GM18861 (cell line): ENCODE measurements at regions not wholly inside any gene's neighbourhood (a gene's known extent, or its start where the extent isn't known, plus 50 kb on each side); places are given as distances from the start of the nearest gene placed in this dataset.
"Not testable (repeated sequence)": the region's sequence is repeated elsewhere in the genome, so short reads cannot be mapped to it uniquely, and the experiment has no call there.

Experiments
- ATAC-seq: cut with Tn5 transposase; IDR thresholded peaks from one replicate; pipeline ENCODE4 v1.9.1; 2021; ENCODE audit not compliant: unreplicated experiment

- ATAC-seq: no peak
Observed at GRCh38 chr4:116551806-116552205, 533.6 kb downstream of the TRAM1L1 start.

- ATAC-seq: no peak
Observed at GRCh38 chr4:116547632-116548031, 537.7 kb downstream of the TRAM1L1 start.

DNA sequence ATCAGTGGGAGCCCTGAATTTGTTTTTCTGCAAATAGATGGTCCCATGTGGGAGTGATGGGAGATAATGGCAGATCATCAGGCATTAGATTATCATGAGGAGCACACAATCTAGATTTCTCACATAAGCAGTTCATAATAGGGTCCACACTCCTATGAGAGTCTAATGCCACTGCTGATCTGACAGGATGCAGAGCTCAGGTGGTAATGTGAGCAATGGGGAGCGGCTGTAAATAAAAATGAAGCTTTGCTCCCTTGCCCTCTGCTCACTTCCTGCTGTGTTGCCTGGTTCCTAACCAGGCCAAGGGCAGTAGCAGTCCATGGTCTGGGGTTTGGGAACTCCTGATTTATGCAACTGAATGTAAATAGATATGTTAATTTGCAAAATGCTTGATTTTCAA lies 538.6 kb downstream of the TRAM1L1 start:
- ATAC-seq: no peak

DNA sequence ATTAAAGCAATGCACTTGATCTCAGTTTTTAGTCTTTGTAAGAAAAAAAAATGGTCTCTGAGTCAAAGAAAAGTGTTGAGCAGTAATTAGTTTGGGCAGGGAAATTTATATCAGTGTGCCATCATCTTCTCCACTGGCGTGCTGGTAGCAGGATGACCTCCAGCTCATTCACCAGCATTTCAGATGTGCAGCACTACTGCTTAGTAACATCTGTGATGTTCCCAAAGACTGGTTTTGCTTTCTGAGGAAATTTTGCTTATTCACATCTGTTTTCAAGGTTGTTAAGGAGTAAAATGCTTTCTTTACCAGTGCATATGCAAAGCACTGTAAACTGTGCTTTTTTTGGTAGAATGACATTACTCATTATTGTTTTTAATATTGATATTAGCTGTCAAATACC lies 540.4 kb downstream of the TRAM1L1 start:
- ATAC-seq: no peak

DNA sequence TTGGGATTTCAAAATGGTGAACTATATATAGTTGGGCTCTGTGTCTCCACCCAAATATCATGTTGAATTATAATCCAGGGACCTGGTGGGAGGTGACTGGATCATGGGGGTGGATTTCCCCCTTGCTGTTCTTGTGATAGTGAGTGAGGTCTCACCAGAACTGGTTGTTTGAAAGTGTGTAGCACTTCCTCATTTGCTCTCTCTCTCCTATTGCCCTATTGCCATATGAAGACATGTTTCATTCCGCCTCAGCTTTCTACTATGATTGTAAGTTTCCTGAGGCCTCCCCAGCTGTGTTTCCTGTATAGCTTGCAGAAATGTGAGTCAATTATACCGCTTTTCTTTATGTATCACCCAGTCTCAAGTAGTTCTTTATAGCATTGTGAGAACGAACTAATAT lies 545.6 kb downstream of the TRAM1L1 start:
- ATAC-seq: no peak

- no peak for ATAC-seq
Observed at GRCh38 chr4:116537828-116538227, 547.5 kb downstream of the TRAM1L1 start.

DNA sequence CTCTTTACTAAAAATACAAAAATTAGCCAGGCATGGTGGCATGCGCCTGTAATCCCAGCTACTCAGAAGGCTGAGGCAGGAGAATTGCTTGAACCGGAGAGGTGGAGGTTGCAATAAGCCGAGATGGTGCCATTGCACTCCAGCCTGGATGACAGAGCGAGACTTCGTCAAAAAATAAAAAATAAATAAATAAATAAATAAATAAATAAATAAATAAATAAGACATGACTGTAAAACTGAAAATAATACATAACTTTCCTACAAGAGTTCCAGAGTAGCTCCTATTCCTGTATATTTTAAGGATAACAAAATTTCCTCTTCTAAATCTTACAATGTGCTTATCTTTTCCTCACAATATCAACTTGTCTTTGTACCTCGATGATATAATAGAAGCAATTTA lies 549.4 kb downstream of the TRAM1L1 start:
- ATAC-seq: not testable (repeated sequence)

GRCh38 chr4:116531870-116532269 lies 553.5 kb downstream of the TRAM1L1 start:
- peak; percentile 60 for ATAC-seq

DNA sequence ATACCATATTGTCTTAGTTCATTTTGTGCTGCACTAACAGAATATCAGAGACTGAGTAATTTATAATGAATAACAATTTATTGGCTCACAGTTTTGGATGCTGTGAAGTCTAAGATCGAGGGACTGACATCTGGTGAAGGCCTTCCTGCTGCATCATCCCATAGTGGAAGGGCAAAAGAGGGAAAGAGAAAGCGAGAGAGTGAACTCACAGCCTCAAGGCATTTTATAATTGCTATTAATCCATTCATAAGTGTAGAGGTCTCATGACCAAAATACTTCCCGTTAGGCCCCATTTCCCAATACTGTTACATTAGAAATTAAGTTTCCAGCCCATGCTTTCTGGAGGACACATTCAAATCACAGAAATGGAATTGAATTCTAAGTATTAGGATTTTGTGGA lies 554.4 kb downstream of the TRAM1L1 start:
- ATAC-seq: no peak

DNA sequence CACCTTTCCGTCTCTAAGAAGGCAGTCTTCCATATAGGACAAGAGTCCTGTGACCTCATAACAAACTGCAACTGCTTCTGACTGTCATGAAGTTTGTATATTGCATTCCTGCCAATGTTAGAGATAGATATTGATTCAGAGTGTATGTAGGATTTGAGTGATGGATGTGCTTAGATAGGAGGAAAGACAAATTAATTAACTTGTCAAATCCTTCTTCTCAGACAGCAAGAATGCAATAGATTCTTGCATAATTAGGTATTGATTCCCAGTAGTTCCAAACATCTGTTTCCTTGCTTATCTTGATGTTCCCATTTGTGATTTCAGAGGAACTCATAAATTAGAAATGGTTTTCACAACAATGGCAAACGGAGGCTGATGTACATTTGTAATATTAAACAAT lies 555.3 kb downstream of the TRAM1L1 start:
- ATAC-seq: no peak

DNA sequence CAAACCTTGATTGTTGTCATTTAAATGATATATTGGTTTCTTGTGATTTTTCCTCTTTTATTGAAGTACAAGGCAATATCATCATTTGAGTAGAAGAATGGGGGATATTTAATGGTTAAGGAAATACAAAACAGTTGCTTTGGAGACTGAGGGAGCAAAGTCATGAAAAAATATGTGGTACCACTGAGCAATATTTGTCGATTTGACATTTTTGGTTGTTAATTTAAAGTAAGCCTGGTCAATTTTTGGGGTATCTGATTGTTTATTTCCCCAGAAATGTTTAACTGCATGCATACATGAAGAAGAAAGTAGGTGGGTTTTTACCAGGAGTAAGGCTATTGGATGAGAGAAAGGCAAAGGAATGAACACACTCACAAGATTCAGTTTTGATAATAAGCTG lies 556.2 kb downstream of the TRAM1L1 start:
- ATAC-seq: no peak

GRCh38 chr4:116522922-116523321 lies 562.5 kb downstream of the TRAM1L1 start:
- ATAC-seq: no peak

GRCh38 chr4:116520886-116521285 lies 564.5 kb downstream of the TRAM1L1 start:
- no peak for ATAC-seq

DNA sequence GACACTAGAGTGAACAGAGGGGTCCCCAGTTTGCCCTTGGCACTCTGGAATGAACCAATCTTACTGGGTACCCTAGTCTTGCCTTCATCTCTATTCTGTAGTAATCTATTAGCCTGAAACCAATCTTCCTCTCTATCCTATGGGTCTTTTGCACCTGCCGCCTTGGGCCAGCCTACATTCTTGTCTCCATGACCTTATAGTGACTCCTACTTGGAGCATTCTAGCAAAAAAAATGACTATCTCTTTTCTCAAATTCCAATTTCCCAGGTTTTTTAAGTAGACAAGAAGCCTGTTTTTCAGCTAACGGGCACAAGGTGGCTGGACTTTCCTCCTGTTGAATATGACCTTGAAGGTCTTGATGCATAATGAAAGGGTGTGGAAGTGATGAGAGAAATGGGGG lies 568.7 kb downstream of the TRAM1L1 start:
- no peak for ATAC-seq

- no peak for ATAC-seq
Observed at GRCh38 chr4:116515959-116516358, 569.4 kb downstream of the TRAM1L1 start.

- no peak for ATAC-seq
Observed at GRCh38 chr4:116512552-116512951, 572.8 kb downstream of the TRAM1L1 start.

DNA sequence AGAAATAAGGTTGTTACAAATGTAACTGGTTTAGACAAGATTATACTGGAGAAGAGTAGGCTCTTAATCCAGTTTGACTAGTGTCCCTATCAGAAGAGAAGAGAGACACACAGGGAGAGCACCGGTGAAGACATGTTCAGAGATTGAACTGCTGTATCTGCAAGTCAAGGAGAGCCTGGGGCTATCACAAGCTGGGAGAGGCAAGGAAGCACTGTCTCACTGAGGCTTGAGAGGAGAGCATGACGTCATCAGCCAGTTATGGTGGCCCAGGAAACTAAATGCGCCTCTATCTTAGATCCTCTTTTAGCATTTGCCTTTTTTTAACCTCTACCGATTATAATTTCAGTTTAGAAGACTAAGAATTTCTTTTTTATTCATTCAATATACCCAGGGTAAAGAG lies 583.4 kb downstream of the TRAM1L1 start:
- no peak for ATAC-seq

- no peak for ATAC-seq
Observed at GRCh38 chr4:116500225-116500624, 585.2 kb downstream of the TRAM1L1 start.

DNA sequence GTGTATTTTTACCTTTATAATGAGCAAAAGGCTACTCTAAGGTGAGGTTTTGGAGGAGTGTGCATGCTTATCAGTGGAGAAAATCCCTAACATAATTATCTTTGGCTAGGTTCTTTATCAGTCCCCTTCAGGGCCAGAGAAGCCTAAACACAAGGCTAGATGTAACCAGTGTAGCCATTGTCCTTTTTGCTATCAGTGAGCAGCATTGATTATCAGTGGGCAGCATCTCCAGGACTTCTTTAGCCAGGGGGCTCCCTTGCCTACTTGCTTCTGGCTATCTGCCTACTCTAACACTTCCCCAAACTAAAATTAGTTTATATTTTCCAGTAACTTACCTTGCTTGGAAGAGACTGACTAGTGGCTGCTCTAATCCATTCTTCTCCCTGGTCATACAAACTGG lies 595.6 kb downstream of the TRAM1L1 start:
- no peak for ATAC-seq

GRCh38 chr4:116486401-116486800 lies 599.0 kb downstream of the TRAM1L1 start:
- no peak for ATAC-seq

DNA sequence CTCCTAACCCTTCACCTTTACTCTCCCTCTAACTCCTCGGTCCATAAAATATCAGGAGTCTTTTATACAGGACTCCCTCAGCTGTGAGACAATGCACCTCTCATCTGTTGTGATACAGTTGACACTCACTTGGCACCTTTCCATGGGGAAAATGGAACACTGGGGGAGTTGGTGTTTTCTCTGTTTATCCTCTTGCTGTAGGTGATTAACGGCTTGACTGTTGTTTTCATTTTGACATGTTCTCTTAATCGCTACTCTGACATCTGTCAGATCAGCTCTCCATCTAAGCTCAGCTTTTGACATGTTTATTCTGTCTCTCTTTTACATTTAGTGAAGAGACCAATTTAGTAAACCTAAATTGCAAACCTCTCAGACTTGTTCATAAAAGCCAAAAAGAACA lies 604.8 kb downstream of the TRAM1L1 start:
- ATAC-seq: no peak

GRCh38 chr4:116478343-116478742 lies 607.0 kb downstream of the TRAM1L1 start:
- ATAC-seq: no peak

DNA sequence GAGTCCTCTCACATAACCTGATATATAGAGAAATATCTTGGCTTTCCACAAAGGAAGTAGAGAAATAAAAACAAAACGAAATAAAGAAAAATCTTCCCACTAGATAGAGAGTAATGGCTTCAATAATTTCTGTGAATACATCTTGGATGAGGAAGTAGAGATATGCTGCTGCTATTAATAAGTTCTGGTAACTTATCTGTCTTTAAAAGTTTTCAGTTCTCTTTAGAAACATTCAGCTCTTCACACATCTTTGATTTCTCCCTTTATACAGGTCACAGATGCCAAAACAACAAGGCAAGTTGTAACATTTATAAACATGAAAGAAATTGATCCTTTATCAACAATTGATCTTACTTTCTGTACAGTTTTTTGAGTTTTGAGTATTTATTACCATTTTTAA lies 615.8 kb downstream of the TRAM1L1 start:
- ATAC-seq: peak; percentile 66

DNA sequence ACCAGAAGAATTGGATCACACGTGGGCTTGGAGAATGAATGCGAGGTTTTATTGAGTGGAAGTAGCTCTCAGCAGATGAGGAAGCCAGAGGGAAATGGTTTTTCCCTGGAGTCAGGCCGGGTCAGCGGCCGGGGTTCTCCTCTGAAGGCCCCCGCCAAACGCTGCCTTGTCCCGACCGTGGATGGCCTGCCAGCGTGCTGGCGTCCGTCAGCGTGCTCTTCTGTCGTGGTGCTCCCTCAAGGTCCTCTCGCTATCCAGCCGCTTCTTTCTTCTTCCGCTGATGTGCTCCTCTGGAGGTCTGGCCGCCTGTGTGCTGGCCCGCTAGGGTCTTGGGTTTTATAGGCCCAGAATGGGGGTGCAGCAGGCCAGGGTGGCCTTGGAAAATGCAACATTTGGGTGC lies 632.2 kb downstream of the TRAM1L1 start:
- no peak for ATAC-seq
